DOHH2 (cell line): ENCODE measurements at regions not wholly inside any gene's neighbourhood (a gene's known extent, or its start where the extent isn't known, plus 50 kb on each side); places are given as distances from the start of the nearest gene placed in this dataset.

Experiments used
- H3F3A ChIP-seq: fragments of 200-600 bp; sonication (generic), shearing (Covaris generic); 2 replicates; pipeline ENCODE4 v1.6.0; 2016; ENCODE audit warnings: antibody characterized with exemption, mild to moderate bottlenecking; ENCODE audit not compliant: control insufficient read depth, insufficient read depth
- H3K27ac ChIP-seq: fragments of 200-600 bp; sonication (generic); 2 replicates; pipeline ENCODE4 v1.5.1; 2014; ENCODE audit warnings: low read depth, mild to moderate bottlenecking, low read length, moderate library complexity
- H3K27me3 ChIP-seq: fragments of 200-600 bp; sonication (generic); 2 replicates; pipeline ENCODE4 v1.6.1; 2014; ENCODE audit warnings: mild to moderate bottlenecking, low read length, mixed read lengths; ENCODE audit not compliant: control insufficient read depth
- H3K36me3 ChIP-seq: fragments of 200-600 bp; sonication (generic); 2 replicates; pipeline ENCODE4 v1.6.1; 2014; ENCODE audit warnings: mild to moderate bottlenecking, low read length, moderate library complexity, mixed read lengths; ENCODE audit not compliant: control insufficient read depth
- H3K4me1 ChIP-seq: fragments of 200-600 bp; sonication (generic); 2 replicates; pipeline ENCODE4 v1.6.1; 2014; ENCODE audit warnings: mild to moderate bottlenecking, low read length, mixed read lengths; ENCODE audit not compliant: control insufficient read depth
- H3K4me2 ChIP-seq: fragments of 200-600 bp; sonication (generic); 2 replicates; pipeline ENCODE4 v1.6.0; 2014; ENCODE audit warnings: mild to moderate bottlenecking, low read length, moderate library complexity
- H3K4me3 ChIP-seq: fragments of 200-600 bp; sonication (generic); 2 replicates; pipeline ENCODE4 v1.5.1; 2014; ENCODE audit warnings: mild to moderate bottlenecking, low read length, mixed read lengths
- H3K79me2 ChIP-seq: fragments of 200-600 bp; sonication (generic); 2 replicates; pipeline ENCODE4 v1.6.1; 2014; ENCODE audit warnings: mild to moderate bottlenecking, low read length, mixed read lengths; ENCODE audit not compliant: control insufficient read depth
- H3K9me2 ChIP-seq: fragments of 200-600 bp; sonication (generic); replicated peaks from 2 replicates; pipeline ENCODE4 v1.6.1; 2014; ENCODE audit warnings: mild to moderate bottlenecking, low read length, mixed read lengths; ENCODE audit not compliant: control insufficient read depth
- H3K9me3 ChIP-seq: fragments of 200-600 bp; sonication (generic); 2 replicates; pipeline ENCODE4 v1.6.1; 2014; ENCODE audit warnings: antibody characterized with exemption, low read length, mixed read lengths; ENCODE audit not compliant: control insufficient read depth, insufficient read depth
- H4K20me1 ChIP-seq: fragments of 200-600 bp; sonication (generic); 2 replicates; pipeline ENCODE4 v1.6.0; 2014; ENCODE audit warnings: low read depth, mild to moderate bottlenecking, antibody characterized with exemption, low read length, moderate library complexity; ENCODE audit not compliant: control insufficient read depth, insufficient read depth
- CTCF ChIP-seq: fragments of 200-600 bp; sonication (generic); IDR thresholded peaks from one replicate; pipeline ENCODE4 v1.5.1; 2014; ENCODE audit warnings: antibody characterized with exemption, mild to moderate bottlenecking, low read depth, low read length; ENCODE audit not compliant: poor library complexity, severe bottlenecking
- EZH2phosphoT487 ChIP-seq: fragments of 200-600 bp; sonication (generic); IDR thresholded peaks from 2 replicates; pipeline ENCODE4 v1.6.1; 2017; ENCODE audit warnings: borderline replicate concordance, mild to moderate bottlenecking, antibody characterized with exemption, low read length, moderate library complexity, mixed read lengths

GRCh38 chr4:175386776-175387507 lies 425.1 kb downstream of the GPM6A start:
- Histone ChIP-seq H3K36me3 (no peaks in the 10 kb centered on the region), H3K9me2 (no peaks in the 10 kb centered on the region), H4K20me1 (no peaks in the 10 kb centered on the region), H3K4me1 (no peaks in the 10 kb centered on the region), H3F3A (no peaks in the 10 kb centered on the region), H3K4me3 (no peak overlapping the region), H3K9me3 (no peaks in the 10 kb centered on the region), H3K27me3 (no peaks in the 10 kb centered on the region), H3K4me2 (no peak overlapping the region), H3K79me2 (no peaks in the 10 kb centered on the region), H3K27ac (no peak overlapping the region)
- no peak for TF ChIP-seq EZH2phosphoT487
- no peak for TF ChIP-seq CTCF

GRCh38 chr4:175394208-175394607 lies 417.9 kb downstream of the GPM6A start:
- no peak overlapping the region for H3K4me3 ChIP-seq
- no peaks in the 10 kb centered on the region for H3K36me3 ChIP-seq
- H3F3A ChIP-seq = no peaks in the 10 kb centered on the region
- H3K9me2 ChIP-seq = no peaks in the 10 kb centered on the region
- no peaks in the 10 kb centered on the region for H3K79me2 ChIP-seq
- no peak overlapping the region for H3K27ac ChIP-seq
- H3K9me3 ChIP-seq = no peaks in the 10 kb centered on the region
- TF ChIP-seq CTCF = no peak
- TF ChIP-seq EZH2phosphoT487 = no peak
- no peaks in the 10 kb centered on the region for H3K27me3 ChIP-seq
- H3K4me2 ChIP-seq = no peak overlapping the region
- no peaks in the 10 kb centered on the region for H4K20me1 ChIP-seq
- H3K4me1 ChIP-seq = no peaks in the 10 kb centered on the region

GRCh38 chr4:175405961-175406360 lies 406.1 kb downstream of the GPM6A start:
- Histone ChIP-seq H3K27me3 (no peaks in the 10 kb centered on the region), H3K27ac (no peak overlapping the region), H3K36me3 (no peaks in the 10 kb centered on the region), H3K9me3 (no peaks in the 10 kb centered on the region), H3K4me2 (no peak overlapping the region), H4K20me1 (no peaks in the 10 kb centered on the region), H3K4me1 (no peaks in the 10 kb centered on the region), H3K4me3 (no peak overlapping the region), H3K79me2 (no peaks in the 10 kb centered on the region), H3K9me2 (no peaks in the 10 kb centered on the region), H3F3A (no peaks in the 10 kb centered on the region)
- TF ChIP-seq EZH2phosphoT487 = no peak
- TF ChIP-seq CTCF = no peak
